ENCODE measurements at regions not wholly inside any gene's neighbourhood (a gene's known extent, or its start where the extent isn't known, plus 50 kb on each side); places are given as distances from the start of the nearest gene placed in this dataset.

GRCh38 chr4:11860996-11861395 lies 432.3 kb upstream of the HS3ST1 start:
- TF ChIP-seq CTCF (conservative IDR thresholded peaks at IDR 0.05; ENCODE audit: low read depth in 2 of 2) (no peak), POLR2AphosphoS5 (IDR thresholded peaks at IDR 0.05; ENCODE audit: low read depth) (no peak), REST (IDR thresholded peaks at IDR 0.05; ENCODE audit: unreplicated experiment) (no peak), EZH2phosphoT487 (IDR thresholded peaks at IDR 0.05; ENCODE audit: unreplicated experiment) (no peak), EZH2 (IDR thresholded peaks at IDR 0.05; ENCODE audit: low read depth, unreplicated experiment) (no peak), JUNB (IDR thresholded peaks at IDR 0.05; ENCODE audit: unreplicated experiment) (no peak), ZNF331 (CRISPR knock-in tag; IDR thresholded peaks at IDR 0.05; ENCODE audit: low read depth) (no peak), ETS1 (IDR thresholded peaks at IDR 0.05) (no peak), CREB1 (CRISPR knock-in tag; IDR thresholded peaks at IDR 0.05; ENCODE audit: low read depth) (no peak), STAT1 (IDR thresholded peaks at IDR 0.05; ENCODE audit: unreplicated experiment) (no peak), NANOG (IDR thresholded peaks at IDR 0.05; ENCODE audit: borderline replicate concordance) (no peak), ZNF114 (CRISPR knock-in tag; IDR thresholded peaks at IDR 0.05) (no peak)
